ENCODE measurements at regions not wholly inside any gene's neighbourhood (a gene's known extent, or its start where the extent isn't known, plus 50 kb on each side); places are given as distances from the start of the nearest gene placed in this dataset.

GRCh38 chr3:24780991-24781390, 286.3 kb upstream of the THRB start (continued):
- TF ChIP-seq CHD7 (IDR thresholded peaks at IDR 0.05; ENCODE audit: insufficient replicate concordance, low read length), result no peak
- TF ChIP-seq USF2 (IDR thresholded peaks at IDR 0.05; ENCODE audit: low read length), result no peak
- TF ChIP-seq SP2 (IDR thresholded peaks at IDR 0.05; ENCODE audit: low read length), result no peak
- TF ChIP-seq SIRT6 (IDR thresholded peaks at IDR 0.05; ENCODE audit: low read length), result no peak
- no peak for TF ChIP-seq EZH2 (IDR thresholded peaks at IDR 0.05; ENCODE audit: low read depth, low read length, severe bottlenecking)
- no peak for TF ChIP-seq MAX (IDR thresholded peaks at IDR 0.05)
- TF ChIP-seq CTBP2 (IDR thresholded peaks at IDR 0.05; ENCODE audit: borderline replicate concordance, insufficient read depth, insufficient read length, low read length), result no peak
- no peak for TF ChIP-seq CEBPB (IDR thresholded peaks at IDR 0.05; ENCODE audit: low read depth, low read length)

All from H1 (cell line).